ENCODE measurements at regions not wholly inside any gene's neighbourhood (a gene's known extent, or its start where the extent isn't known, plus 50 kb on each side); places are given as distances from the start of the nearest gene placed in this dataset.

GRCh38 chr2:58866527-58866926, 625.4 kb upstream of the FANCL start:
- 0% methylated on average over 1 of the region's 1 CpG for WGBS (ENCODE audit: insufficient coverage, insufficient replicate concordance, low lambda C conversion rate, missing lambda C conversion rate)

More at GRCh38 chr2:58866527-58866926, 625.4 kb upstream of the FANCL start:
- H3K4me2 ChIP-seq (ENCODE audit: control insufficient read depth, insufficient read depth): no peak overlapping the region; the same call in 1 of the 2 replicates
- H3K79me2 ChIP-seq (ENCODE audit: control insufficient read depth, insufficient read depth, low read length): no peaks in the 10 kb centered on the region
- ATAC-seq: no peak
- H2AFZ ChIP-seq (ENCODE audit: control insufficient read depth, low read depth, low read length): no peak overlapping the region
- SMC1A ChIA-PET (ENCODE audit: uncharacterized antibody, unreplicated experiment): no interaction called here
- no peak for DNase-seq (ENCODE audit: low read depth, low spot score)
- no peak for TF ChIP-seq PKNOX1 (IDR thresholded peaks at IDR 0.05)
- TF ChIP-seq REST (IDR thresholded peaks at IDR 0.05; ENCODE audit: low read depth, low read length): no peak
- TF ChIP-seq POU2F2 (IDR thresholded peaks at IDR 0.05; ENCODE audit: borderline replicate concordance, low read depth, low read length): no peak
- RAD21 ChIA-PET (ENCODE audit: unreplicated experiment): no interaction called here
- intact Hi-C loops (cut with micrococcal nuclease; ENCODE audit: unreplicated experiment): no loop called here
- in situ Hi-C loops (cut with MboI): no loop called here
- H3K4me3 ChIP-seq: no peak overlapping the region
- H3K4me1 ChIP-seq (ENCODE audit: control insufficient read depth, insufficient read depth, low read length): peaks cover 20% of the 10 kb centered on the region
- no peaks in the 10 kb centered on the region for H3K36me3 ChIP-seq (ENCODE audit: control insufficient read depth in 2 of 2, insufficient read depth in 2 of 2, low read length in 1 of 2)
- POLR2A ChIA-PET: no interaction called here
- no peak for FAIRE-seq
- H3K9me3 ChIP-seq (replicated peaks; ENCODE audit: control insufficient read depth, insufficient read depth, low read length): no peaks in the 10 kb centered on the region
- BruUV-seq (replicated peaks): no TSS peak
- no peak overlapping the region for H3K9ac ChIP-seq (ENCODE audit: control insufficient read depth, insufficient read depth, low read length)
- no peaks in the 10 kb centered on the region for H4K20me1 ChIP-seq (ENCODE audit: control insufficient read depth, insufficient read depth)
- H3K27me3 ChIP-seq (replicated peaks in 1 of 2; ENCODE audit: control insufficient read depth in 2 of 2, insufficient read depth in 2 of 2, low read length in 1 of 2): no peaks in the 10 kb centered on the region
- H3K27ac ChIP-seq (ENCODE audit: control insufficient read depth, insufficient read depth): no peak overlapping the region
- CTCF ChIA-PET: no interaction called here

Measured in GM12878 (cell line).